ENCODE measurements at regions not wholly inside any gene's neighbourhood (a gene's known extent, or its start where the extent isn't known, plus 50 kb on each side); places are given as distances from the start of the nearest gene placed in this dataset.
A peak's percentile ranks its signal among the peaks of the same experiment; 100 is the strongest.

- no peak for DNase-seq (ENCODE audit: low read depth)
- TF ChIP-seq, protein P1, sequence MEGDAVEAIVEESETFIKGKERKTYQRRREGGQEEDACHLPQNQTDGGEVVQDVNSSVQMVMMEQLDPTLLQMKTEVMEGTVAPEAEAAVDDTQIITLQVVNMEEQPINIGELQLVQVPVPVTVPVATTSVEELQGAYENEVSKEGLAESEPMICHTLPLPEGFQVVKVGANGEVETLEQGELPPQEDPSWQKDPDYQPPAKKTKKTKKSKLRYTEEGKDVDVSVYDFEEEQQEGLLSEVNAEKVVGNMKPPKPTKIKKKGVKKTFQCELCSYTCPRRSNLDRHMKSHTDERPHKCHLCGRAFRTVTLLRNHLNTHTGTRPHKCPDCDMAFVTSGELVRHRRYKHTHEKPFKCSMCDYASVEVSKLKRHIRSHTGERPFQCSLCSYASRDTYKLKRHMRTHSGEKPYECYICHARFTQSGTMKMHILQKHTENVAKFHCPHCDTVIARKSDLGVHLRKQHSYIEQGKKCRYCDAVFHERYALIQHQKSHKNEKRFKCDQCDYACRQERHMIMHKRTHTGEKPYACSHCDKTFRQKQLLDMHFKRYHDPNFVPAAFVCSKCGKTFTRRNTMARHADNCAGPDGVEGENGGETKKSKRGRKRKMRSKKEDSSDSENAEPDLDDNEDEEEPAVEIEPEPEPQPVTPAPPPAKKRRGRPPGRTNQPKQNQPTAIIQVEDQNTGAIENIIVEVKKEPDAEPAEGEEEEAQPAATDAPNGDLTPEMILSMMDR (IDR thresholded peaks at IDR 0.05; ENCODE audit: insufficient read depth, low read depth, low read length): no peak
- no peak overlapping the region for H3K4me3 ChIP-seq (ENCODE audit: low read depth, low read length)
Measured at GRCh38 chr2:150011161-150011730, 423.7 kb upstream of the MMADHC start.

GRCh38 chr2:150008901-150009300 is 421.3 kb upstream of the MMADHC start:
- DNase-seq (ENCODE audit: low read depth): no peak

GRCh38 chr2:150007815-150008430 is 420.3 kb upstream of the MMADHC start:
- no peak overlapping the region for H3K4me3 ChIP-seq (ENCODE audit: low read depth, low read length)
- TF ChIP-seq, protein P1 (IDR thresholded peaks at IDR 0.05; ENCODE audit: insufficient read depth, low read depth, low read length): no peak
- no peak for DNase-seq (ENCODE audit: low read depth)

More at GRCh38 chr2:150008901-150009300, 421.3 kb upstream of the MMADHC start:
- TF ChIP-seq, protein P1 (IDR thresholded peaks at IDR 0.05; ENCODE audit: insufficient read depth, low read depth, low read length): no peak
- no peak overlapping the region for H3K4me3 ChIP-seq (ENCODE audit: low read depth, low read length)

DNA sequence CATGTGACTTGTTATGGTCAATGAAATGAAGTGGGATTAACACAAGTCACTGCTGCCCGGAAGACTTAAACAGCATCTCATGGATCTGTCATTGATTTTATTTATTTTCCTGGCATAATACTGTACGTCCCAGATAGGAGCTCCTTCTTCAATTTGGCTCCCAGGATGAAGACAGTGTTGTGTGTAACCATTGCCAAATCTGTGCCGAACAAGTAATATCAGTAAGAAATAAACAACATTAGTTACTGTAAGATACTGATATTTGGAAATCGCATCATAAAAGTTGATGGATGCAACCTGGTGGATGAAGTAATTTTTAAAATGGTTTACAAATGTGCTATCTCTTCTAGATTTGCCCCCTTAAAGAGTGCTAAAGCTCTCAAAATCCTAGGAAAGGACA is 419.0 kb upstream of the MMADHC start:
- peak; percentile 81 for DNase-seq (ENCODE audit: low read depth)
- H3K4me3 ChIP-seq (ENCODE audit: low read depth, low read length): no peak overlapping the region
- TF ChIP-seq, protein P1 (IDR thresholded peaks at IDR 0.05; ENCODE audit: insufficient read depth, low read depth, low read length): no peak

- H3K4me3 ChIP-seq (ENCODE audit: low read depth, low read length): no peak overlapping the region
- DNase-seq (ENCODE audit: low read depth): no peak
- TF ChIP-seq, protein P1 (IDR thresholded peaks at IDR 0.05; ENCODE audit: insufficient read depth, low read depth, low read length): no peak
Measured at GRCh38 chr2:150003544-150003943, 416.0 kb upstream of the MMADHC start.

DNA sequence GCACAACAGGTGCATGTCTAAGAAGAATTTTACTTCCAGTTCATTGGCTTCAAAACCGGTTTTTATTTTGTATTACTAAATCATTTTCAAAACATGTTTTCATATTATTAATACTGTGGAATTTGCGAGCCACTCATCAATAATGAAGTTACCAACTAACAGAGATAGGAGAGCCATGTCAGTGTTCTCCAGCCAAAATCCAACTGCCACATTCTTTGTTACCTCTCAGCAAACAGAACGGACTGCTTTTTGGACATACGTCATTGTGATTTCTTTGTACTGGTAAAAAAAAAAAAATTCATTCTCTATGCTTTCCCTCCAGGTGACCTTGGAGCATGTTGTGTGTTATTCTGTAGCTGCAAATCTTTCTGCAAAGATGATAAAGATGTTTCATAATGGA is 414.2 kb upstream of the MMADHC start:
- DNase-seq (ENCODE audit: low read depth): no peak
- TF ChIP-seq, protein P1 (IDR thresholded peaks at IDR 0.05; ENCODE audit: insufficient read depth, low read depth, low read length): no peak
- H3K4me3 ChIP-seq (ENCODE audit: low read depth, low read length): no peak overlapping the region

DNA sequence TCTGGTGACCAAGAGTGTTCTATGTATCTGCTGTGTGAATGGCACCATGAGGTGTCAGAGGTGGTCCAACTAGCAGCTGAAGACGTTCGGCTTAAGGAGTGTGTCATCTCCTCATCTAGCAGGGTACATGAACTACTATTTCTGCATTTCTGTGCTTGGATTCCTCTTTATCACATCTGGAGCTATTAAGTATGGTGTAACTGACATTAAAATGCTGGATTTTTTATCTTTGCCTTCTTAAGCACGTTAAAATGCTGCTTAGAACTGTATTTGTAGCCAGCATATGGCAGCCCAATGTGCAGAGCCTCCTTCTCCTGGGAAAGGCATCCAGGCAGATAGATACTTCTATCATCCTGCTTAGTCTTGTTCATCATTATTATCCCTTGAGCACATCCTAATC is 409.3 kb upstream of the MMADHC start:
- H3K4me3 ChIP-seq (ENCODE audit: low read depth, low read length): no peak overlapping the region
- TF ChIP-seq, protein P1 (IDR thresholded peaks at IDR 0.05; ENCODE audit: insufficient read depth, low read depth, low read length): no peak
- DNase-seq (ENCODE audit: low read depth): no peak
